Endodermal cell (in vitro differentiated cells): ENCODE measurements at regions not wholly inside any gene's neighbourhood (a gene's known extent, or its start where the extent isn't known, plus 50 kb on each side); places are given as distances from the start of the nearest gene placed in this dataset.

ENCODE experiments used
- DNase-seq: peaks from one replicate; pipeline ENCODE4 v3.0.0-alpha.2; 2017
- H3K27ac ChIP-seq: 2 replicates; pipeline ENCODE4 v1.5.1; 2013; ENCODE audit warnings: mild to moderate bottlenecking, low read depth, low read length, moderate library complexity
- H3K27me3 ChIP-seq: 2 replicates; pipeline ENCODE4 v1.6.1; 2013; ENCODE audit warnings: mild to moderate bottlenecking, low read length, moderate library complexity; ENCODE audit not compliant: insufficient read depth, control insufficient read depth, poor library complexity, severe bottlenecking
- H3K36me3 ChIP-seq: 2 replicates; pipeline ENCODE4 v1.7.0; 2013; ENCODE audit warnings: mild to moderate bottlenecking, low read length, moderate library complexity; ENCODE audit not compliant: control insufficient read depth, insufficient read depth
- H3K4me1 ChIP-seq: one replicate; pipeline ENCODE4 v1.7.0; 2013; ENCODE audit warnings: low read length; ENCODE audit not compliant: control insufficient read depth, insufficient read depth
- H3K4me3 ChIP-seq: 2 replicates; pipeline ENCODE4 v1.5.1; 2013; ENCODE audit warnings: mild to moderate bottlenecking, low read length, moderate library complexity
- H3K9ac ChIP-seq: 2 replicates; pipeline ENCODE4 v1.6.1; 2013; ENCODE audit warnings: mild to moderate bottlenecking, low read length, moderate library complexity; ENCODE audit not compliant: poor library complexity, severe bottlenecking; ENCODE audit errors: extremely low read depth
- H3K9me3 ChIP-seq: 2 replicates; pipeline ENCODE4 v1.6.1; 2013; ENCODE audit warnings: mild to moderate bottlenecking, low read length, moderate library complexity; ENCODE audit not compliant: control insufficient read depth
- H3K27ac Mint-ChIP-seq: 2 replicates; pipeline ENCODE4 v1.8.0; 2020; ENCODE audit warnings: mixed read lengths
- H3K27me3 Mint-ChIP-seq: 2 replicates; pipeline ENCODE4 v1.8.0; 2021; ENCODE audit warnings: mild to moderate bottlenecking, mixed read lengths; ENCODE audit not compliant: insufficient read depth
- H3K36me3 Mint-ChIP-seq: 2 replicates; pipeline ENCODE4 v1.8.0; 2020; ENCODE audit warnings: low read depth, mixed read lengths
- H3K4me1 Mint-ChIP-seq: 2 replicates; pipeline ENCODE4 v1.8.0; 2020; ENCODE audit warnings: mixed read lengths
- H3K4me3 Mint-ChIP-seq: 2 replicates; pipeline ENCODE4 v1.8.0; 2020; ENCODE audit warnings: mild to moderate bottlenecking, moderate library complexity, mixed read lengths
- H3K9me3 Mint-ChIP-seq: 2 replicates; pipeline ENCODE4 v1.8.0; 2020; ENCODE audit warnings: mild to moderate bottlenecking, mixed read lengths
- CTCF ChIP-seq: fragments of 200-600 bp; sonication (generic); conservative IDR thresholded peaks from 2 replicates; pipeline ENCODE4 v1.5.0; 2021; ENCODE audit warnings: antibody characterized with exemption, mild to moderate bottlenecking
- WGBS, 2 experiments: methylation state at CpG; one replicate each; pipeline versions ENCODE4 v1.1.5 to v1.1.7; 2013; ENCODE audit warnings: missing lambda C conversion rate in 2 of 2, mixed read lengths in 1 of 2; ENCODE audit not compliant: insufficient coverage in 1 of 2, insufficient read length in 1 of 2; 5-methylcytosine and 5-hydroxymethylcytosine counted together

- TF ChIP-seq CTCF = no peak
- no peaks in the 10 kb centered on the region for H3K9me3 Mint-ChIP-seq
- H3K36me3 Mint-ChIP-seq = no peaks in the 10 kb centered on the region
- H3K36me3 ChIP-seq = no peaks in the 10 kb centered on the region
- no peak for DNase-seq
- no peak overlapping the region for H3K4me3 Mint-ChIP-seq
- H3K27ac Mint-ChIP-seq = no peak overlapping the region
- H3K27ac ChIP-seq = no peak overlapping the region
- no peaks in the 10 kb centered on the region for H3K27me3 Mint-ChIP-seq
- H3K9ac ChIP-seq = no peak overlapping the region
- no peak overlapping the region for H3K4me3 ChIP-seq
- no peaks in the 10 kb centered on the region for H3K9me3 ChIP-seq
- H3K4me1 Mint-ChIP-seq = no peaks in the 10 kb centered on the region
- H3K27me3 ChIP-seq = no peaks in the 10 kb centered on the region
- WGBS, 2 experiments = 83 to 90% methylated on average over 4 to 6 of the region's 6 CpGs
- no peaks in the 10 kb centered on the region for H3K4me1 ChIP-seq
These were observed 1107.0 kb upstream of the SEMA6A start for GRCh38 chr5:117681431-117682254.

- Histone ChIP-seq H3K36me3 (no peaks in the 10 kb centered on the region), H3K27ac (no peak overlapping the region), H3K9ac (no peak overlapping the region), H3K4me3 (no peak overlapping the region), H3K4me1 (no peaks in the 10 kb centered on the region), H3K9me3 (no peaks in the 10 kb centered on the region), H3K27me3 (no peaks in the 10 kb centered on the region)
- Mint-ChIP-seq H3K36me3 (no peaks in the 10 kb centered on the region), H3K4me3 (no peak overlapping the region), H3K9me3 (no peaks in the 10 kb centered on the region), H3K27ac (no peak overlapping the region), H3K27me3 (no peaks in the 10 kb centered on the region), H3K4me1 (peaks cover 2% of the 10 kb centered on the region)
- TF ChIP-seq CTCF = no peak
- 83 to 100% methylated on average over 1 of the region's 1 CpG for WGBS, 2 experiments
- no peak for DNase-seq
These were observed 1105.8 kb upstream of the SEMA6A start for GRCh38 chr5:117680426-117680825.

GRCh38 chr5:117679046-117679445 lies 1104.4 kb upstream of the SEMA6A start:
- no peaks in the 10 kb centered on the region for H3K9me3 ChIP-seq
- H3K27me3 ChIP-seq = no peaks in the 10 kb centered on the region

More at GRCh38 chr5:117679046-117679445, 1104.4 kb upstream of the SEMA6A start:
- Histone ChIP-seq H3K27ac (no peak overlapping the region), H3K4me3 (no peak overlapping the region), H3K36me3 (no peaks in the 10 kb centered on the region), H3K4me1 (no peaks in the 10 kb centered on the region), H3K9ac (no peak overlapping the region)
- H3K36me3 Mint-ChIP-seq = no peaks in the 10 kb centered on the region
- no peak overlapping the region for H3K27ac Mint-ChIP-seq
- no peak overlapping the region for H3K4me3 Mint-ChIP-seq
- no peaks in the 10 kb centered on the region for H3K27me3 Mint-ChIP-seq
- WGBS, 2 experiments = 86% methylated on average over 1 to 4 of the region's 4 CpGs
- no peak for DNase-seq
- no peak for TF ChIP-seq CTCF
- H3K4me1 Mint-ChIP-seq = peaks cover 2% of the 10 kb centered on the region
- no peaks in the 10 kb centered on the region for H3K9me3 Mint-ChIP-seq
